Cardiac septum (tissue), 1 donor: ENCODE measurements at regions not wholly inside any gene's neighbourhood (a gene's known extent, or its start where the extent isn't known, plus 50 kb on each side); places are given as distances from the start of the nearest gene placed in this dataset.
A peak's percentile ranks its signal among the peaks of the same experiment; 100 is the strongest.
"Not testable (repeated sequence)": the region's sequence is repeated elsewhere in the genome, so short reads cannot be mapped to it uniquely, and the experiment has no call there.

Experiments used
- DNase-seq: peaks from one replicate; pipeline ENCODE4 v3.0.0-alpha.2; 2020; ENCODE audit warnings: low spot score
- intact Hi-C: fragments of 100-400 bp; cut with DNase I; formaldehyde crosslinking; loops from one replicate; pipeline ENCODE4 v1.14.0; 2022
- donor health status: DM: no; HTN: no; CAD: no.

DNA sequence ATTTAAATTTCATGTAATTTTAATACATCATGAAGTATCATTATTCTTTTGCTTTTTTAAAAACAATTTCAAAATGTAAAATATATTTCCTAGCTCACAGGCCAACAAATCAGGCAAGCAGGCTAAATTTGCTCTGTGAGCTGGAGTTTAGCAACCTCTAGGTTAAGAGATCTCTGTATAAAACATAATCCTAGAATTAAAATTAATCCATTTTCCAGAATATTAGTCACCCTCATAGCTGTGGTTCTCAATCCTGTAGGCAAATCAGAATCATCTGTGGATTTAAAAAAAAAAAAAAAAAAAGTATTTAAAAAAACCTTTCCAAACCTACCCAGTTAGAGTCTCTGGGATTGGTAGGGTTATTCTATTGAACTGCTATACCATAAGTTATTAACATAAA, 209.7 kb downstream of the MINAR1 start:
- intact Hi-C loops: no loop called here
- no peak for DNase-seq

DNA sequence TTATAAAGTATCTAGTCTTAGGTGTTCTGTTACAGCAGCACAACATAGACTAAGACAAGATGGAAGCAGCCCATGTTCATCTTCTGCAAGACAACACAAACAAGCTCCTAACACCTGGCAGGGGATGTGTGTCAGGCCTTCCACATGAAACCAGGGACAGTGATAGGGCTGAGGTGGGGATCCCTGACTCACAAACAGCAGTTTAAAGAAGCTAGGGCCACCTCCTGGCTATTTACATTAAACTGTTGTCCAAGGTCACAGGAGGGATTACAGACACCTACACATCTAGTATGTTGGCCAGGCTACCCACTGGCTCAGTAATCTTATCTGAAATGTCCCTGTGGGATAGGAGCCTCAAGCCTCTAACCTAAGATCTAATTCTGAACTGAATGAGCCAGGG, 211.3 kb downstream of the MINAR1 start:
- intact Hi-C loops: no loop called here
- no peak for DNase-seq

DNA sequence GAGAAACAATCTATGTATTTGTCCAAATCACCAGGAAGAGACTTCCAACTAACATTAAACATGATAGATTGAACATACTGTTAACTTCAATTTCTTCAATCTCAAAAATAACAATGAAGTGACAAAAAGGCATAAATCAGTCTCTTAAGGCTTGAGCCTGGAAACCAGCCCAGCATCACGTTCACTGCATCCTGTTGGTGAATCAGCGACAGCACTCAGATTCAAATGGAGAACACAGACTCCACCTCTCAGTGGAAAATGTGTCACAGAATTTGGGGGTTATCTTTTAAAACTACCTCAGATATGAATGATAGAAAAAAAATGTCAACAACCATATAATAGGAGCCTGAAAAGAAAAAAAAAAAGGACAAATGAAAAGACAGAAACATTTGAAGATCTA, 212.0 kb downstream of the MINAR1 start:
- intact Hi-C loops: no loop called here
- DNase-seq: no peak

DNA sequence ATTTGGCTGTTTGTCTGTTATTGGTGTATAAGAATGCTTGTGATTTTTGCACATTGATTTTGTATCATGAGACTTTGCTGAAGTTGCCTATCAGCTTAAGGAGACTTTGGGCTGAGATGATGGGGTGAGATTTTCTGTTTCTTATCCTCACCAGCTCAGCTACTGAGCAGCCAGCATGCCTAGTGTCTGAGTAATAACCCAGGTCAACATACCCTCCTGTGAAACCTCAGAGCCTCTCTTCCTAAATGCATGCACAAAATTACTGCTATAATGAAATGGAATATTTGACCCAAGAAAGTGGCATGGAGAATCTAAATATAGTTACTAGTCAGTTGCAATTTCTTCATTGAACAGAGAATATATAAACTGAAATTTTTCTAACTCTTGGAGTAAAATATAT, 220.8 kb downstream of the MINAR1 start:
- DNase-seq, intact Hi-C loops: not testable (repeated sequence)

DNA sequence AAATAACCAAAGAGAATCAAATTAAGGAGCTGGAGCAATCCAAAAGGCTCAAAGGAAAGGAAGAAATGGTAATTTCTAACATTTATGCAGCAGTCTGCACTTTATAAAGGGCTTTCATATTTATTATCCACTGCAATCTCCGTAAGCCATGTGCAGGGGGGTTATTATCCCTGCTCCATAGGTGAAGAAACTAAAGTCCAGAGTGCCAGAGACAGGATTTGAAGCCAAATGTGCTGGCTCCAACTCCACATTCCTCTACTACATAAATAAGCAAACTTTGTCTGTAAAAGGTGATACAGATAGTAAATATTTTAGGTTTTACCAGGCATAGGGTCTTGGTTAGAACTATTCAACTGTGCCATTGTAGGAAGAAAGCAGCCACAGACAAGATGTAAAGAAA, 221.4 kb downstream of the MINAR1 start:
- intact Hi-C loops: no loop called here
- DNase-seq: no peak

DNA sequence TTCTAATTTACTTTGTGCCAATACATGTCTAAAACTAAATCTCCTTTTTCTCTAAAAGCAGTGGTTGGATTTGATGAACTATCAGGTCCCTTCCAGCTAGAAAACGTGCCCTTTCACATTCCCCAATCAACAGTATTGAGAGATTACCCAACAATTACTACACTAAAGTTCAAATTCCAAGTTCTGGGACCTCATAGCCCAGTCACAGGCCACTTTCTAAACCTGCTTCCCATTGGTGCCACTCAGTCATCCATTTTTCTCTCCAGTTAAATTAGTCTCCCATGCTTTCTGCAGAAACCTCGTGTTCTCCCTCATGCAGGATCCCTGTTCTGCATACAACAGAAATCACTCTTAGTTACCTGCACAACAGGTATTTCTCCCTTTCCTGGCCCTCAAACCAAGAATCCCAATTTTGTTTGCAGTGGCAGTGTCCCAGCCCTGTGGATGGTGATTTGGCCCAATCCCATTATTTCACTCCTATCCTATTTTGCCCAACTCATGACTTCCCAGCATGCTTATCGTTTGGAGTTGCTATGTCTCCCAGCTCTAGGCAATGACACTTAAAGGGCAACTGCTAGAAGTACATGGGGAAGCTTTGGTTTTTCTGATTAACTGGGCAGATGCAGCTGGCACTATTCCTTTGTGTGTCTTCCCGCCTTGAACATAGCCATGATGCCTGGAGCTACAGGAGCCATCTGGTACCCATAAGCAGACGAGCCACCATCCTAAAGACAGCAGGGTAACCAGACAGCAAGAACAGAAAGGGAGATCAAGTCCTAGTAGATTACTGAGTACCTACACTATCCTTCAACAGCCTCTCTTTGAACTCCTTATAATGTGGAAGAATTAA, 224.2 kb downstream of the MINAR1 start:
- intact Hi-C loops: no loop called here
- no peak for DNase-seq

DNA sequence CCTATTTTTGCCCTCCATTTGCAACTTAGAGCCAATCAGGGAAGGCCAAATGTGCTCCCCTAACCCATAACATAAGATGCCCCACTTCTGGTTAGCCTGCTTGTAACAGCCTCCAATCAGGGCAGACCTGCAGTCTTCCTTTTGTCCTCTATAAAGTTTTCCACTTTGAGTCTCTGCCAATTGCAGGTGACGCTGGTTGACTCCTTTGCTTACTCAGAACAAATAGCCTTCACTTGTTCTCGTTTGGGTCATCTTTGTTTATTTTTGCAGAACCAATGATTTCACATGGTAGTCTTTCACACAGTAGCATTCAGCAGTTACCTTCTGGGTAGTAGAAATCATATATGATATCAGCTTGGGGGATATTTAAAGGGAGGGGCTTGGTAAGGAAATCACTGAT, 225.6 kb downstream of the MINAR1 start:
- intact Hi-C loops: no loop called here
- DNase-seq: no peak

DNA sequence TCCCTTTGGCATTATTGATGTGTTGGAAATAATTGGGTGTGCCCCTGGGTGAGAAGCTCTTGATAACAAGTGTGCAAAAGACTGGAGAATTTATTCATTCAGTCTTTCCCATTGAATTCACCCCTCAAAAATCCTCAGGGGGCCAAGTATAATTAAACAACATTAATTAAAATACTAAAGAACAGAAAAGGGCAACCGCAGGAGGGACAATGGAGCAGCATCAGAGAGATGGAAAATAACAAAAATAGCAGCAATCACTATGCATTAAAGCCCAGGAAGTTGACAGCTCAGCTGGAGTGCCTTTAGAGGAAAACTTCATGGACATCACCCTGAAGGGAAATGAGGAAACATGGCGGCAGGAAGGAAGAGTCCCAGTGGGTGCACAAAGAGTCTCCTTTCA, 227.6 kb downstream of the MINAR1 start:
- no peak for DNase-seq
- intact Hi-C loops: no loop called here

DNA sequence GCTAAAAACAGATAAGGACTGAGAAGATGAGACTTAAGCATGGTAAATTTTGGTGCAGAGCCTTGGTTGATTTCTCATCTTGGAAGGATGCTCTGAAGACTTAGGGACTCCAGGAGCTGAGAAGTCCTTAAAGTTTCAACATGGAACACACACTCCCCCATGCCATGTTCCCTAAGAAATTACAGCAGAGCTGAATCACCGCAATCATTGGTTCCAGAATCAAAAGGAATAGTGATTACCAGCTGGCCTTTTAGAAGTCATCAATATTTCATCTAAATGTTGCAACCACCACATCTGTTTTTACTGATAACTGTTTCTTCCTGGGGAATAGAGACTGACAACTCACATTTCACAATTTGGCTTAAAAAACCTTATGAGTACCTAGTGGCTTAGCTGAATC, 229.3 kb downstream of the MINAR1 start:
- DNase-seq: no peak
- intact Hi-C loops: no loop called here

DNA sequence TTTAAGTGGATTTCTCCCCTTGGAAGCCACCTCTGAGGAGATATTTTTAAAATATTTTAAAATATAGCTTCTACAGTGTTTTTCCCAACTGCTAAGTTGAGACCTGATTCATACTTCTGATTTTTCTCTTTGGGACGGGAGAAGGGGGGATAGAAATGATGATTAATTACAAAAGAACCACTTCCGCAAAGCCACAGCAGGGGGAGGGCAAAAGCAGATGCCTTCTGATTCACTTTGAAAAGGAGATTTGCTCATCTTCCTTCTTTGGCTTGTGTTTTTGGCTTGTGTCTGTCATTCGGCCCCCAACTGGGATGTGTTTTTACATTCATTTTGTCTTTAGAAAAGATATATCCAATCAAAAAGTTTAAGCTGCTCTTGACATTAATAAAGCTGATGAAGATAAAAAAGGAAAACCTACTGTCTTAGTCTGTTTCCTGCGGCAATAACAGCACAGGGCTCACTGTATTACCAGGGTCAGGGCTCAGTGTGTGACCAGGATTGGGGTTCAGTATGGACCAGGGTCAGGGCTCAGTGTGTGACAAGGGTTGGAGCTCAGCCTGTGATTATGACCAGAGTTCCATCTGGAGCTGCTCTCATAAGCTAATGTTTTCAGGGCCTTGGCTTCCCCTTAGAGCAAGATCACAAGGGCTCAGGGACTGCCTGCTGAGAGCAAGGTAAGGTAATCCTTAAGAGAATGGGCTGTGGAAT, 223.2 kb downstream of the MTHFS start:
- no peak for DNase-seq
- intact Hi-C loops: no loop called here

DNA sequence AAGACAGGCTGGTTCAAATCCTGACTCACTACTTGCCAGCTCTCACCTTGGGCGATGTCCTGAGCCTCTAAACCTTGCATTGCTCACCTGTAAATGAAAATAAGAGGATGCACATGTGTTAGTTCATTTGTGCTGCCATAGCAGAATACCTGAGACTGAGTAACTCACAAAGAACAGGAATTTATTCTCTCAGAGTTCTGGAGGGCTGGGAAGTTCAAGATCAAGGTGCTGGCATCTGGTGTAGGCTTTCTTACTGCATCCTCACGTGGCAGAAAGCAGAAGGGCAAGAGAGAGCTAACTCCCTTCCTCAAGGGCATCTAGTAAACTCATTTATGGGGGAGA, 222.7 kb downstream of the MTHFS start:
- DNase-seq: no peak
- intact Hi-C loops: no loop called here

DNA sequence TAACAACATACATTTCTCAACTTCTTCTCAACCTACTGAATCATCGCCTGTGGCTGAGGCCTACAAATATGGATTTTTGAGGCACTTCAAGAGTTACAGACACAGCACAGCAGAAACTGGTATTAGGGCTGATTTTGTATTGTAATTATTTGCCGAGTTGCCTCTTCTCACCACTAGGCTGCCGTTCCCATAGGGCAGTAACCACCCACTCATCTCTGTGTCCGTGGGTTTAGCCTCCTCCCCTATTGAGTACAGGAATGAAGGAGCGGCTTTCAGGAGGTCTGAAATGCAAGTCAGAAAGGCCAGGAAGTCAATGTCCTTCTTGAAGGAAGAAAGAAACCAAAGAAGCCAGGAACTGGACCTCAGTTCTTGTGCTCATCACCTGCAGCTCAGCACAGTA, 220.8 kb downstream of the MTHFS start:
- no peak for DNase-seq
- intact Hi-C loops: no loop called here

DNA sequence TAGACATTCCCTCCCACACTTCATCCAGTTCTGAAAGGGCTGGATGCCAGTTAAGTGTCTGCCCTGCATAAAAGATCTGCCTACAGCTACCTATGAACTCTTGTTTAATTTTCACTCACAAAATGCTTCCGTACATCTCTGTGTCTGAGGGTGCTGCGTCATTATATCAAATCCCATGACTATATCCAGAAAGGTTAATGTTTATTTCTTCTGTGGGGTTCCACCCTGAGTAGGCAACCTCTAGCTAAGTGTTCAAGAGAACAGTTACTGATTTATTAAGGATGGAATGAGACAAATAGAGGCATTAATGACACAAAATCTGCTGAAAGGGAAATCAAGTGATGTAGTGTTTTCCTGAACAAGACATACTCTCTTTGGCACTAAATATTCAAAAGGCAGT, 220.2 kb downstream of the MTHFS start:
- no peak for DNase-seq
- intact Hi-C loops: no loop called here

DNA sequence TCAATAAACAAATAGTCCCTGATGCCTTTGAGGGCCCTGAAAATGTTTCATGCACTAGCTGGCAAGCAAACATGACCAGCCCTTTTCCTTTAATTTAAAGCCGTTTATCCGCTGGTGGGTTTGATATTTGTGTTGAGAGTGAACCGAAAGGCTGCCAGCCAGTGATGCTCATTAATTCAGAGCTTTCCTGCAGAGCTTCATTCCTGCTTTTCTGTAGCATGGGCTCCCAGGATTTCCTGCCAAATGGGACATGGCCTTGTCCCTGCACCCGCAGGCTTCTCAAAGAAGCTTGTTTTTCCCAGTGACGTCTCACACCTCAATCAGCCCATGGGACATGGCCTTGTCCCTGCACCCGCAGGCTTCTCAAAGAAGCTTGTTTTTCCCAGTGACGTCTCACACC, 219.6 kb downstream of the MTHFS start:
- intact Hi-C loops: no loop called here
- no peak for DNase-seq

DNA sequence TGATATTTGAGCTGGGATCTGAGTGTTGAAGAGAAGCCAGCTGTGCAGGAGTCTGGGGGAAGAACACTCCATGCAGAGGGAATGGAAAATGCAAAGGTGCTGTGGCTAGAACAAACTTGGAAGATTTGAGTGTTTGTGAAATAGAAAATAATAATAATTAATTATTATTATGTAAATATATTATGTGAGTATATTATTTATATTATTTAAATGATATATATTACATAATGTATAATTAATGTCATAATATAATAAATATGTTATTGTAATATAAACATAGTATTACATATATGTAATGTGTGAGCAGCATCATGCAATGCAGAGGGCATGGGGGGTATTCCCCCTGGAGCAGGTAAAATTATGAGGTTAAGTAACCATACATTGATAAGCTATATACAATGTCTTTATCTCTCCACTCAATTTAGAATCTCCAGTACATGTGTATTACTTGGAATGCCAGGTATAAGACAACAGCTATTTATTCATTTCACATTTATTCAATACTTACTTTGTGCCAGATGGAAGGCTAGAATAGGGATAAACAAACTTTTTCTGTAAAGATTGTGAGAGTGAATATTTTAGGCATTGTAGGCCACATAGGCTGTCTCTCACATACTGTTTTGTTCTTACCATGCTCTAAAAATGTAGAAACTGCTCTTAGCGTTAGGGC, 218.6 kb downstream of the MTHFS start:
- no peak for DNase-seq
- intact Hi-C loops: no loop called here

DNA sequence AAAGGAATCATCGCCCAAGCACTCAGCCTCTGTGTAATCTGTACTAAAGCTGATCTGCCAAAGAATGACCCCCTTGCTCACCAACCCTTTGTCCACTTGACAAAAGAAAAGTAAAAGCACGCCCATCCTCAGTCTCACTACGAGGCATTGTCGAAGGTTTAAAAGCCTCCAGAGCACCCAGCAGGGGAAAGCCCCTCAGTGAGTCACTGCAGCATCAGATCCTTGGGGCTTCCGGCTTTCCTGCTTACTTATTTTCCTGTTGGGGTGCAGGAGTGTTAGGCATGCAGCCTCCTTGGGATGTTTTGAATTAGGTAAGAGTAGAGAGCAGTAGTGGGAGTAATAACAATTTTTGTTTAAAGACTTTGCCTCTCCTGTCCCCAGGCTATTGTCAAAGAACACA, 216.1 kb downstream of the MTHFS start:
- intact Hi-C loops: no loop called here

DNA sequence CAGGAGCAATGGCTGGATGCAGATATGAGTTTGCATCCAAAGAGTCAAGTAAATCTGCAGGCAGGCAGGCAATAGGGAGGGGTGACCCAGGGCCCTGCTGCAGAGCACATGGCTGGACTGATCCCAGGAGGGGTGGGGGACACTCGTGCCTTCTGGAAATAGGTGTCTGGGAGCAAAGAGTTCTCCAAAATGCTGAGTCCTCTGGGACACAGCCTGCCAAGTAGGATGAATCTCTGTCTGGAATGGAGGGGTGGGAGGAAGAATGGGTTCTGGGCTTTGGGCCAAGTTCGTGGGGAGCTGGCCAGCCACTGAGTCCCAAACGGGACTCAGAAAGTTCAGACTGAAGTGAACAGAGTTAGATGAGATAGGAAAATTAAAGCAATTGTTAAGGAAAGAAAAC, 214.5 kb downstream of the MTHFS start:
- peak; percentile 76 for DNase-seq
- intact Hi-C loops: no loop called here

More for the DNA sequence above, 216.1 kb downstream of the MTHFS start:
- no peak for DNase-seq

DNA sequence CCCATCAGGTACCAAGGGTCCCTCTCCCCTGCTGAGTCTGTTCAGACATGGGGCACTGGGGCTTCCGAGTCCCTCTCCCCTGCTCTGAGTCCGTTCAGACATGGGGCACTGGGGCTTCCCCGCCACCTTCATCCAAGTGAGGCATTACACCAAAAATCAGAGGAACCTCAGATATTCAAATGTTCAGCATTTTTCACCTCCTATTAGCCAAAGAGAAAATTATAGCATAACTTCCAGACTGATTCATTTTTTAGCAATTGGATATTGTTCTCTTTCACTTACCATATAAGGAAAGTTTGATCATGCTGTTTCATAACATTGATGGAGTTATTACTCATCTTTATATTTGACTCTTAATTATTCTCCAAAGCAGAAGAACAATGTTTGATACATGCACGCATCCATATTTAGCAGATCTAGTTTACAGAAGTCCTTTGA, 213.9 kb downstream of the MTHFS start:
- DNase-seq: no peak
- intact Hi-C loops: no loop called here

DNA sequence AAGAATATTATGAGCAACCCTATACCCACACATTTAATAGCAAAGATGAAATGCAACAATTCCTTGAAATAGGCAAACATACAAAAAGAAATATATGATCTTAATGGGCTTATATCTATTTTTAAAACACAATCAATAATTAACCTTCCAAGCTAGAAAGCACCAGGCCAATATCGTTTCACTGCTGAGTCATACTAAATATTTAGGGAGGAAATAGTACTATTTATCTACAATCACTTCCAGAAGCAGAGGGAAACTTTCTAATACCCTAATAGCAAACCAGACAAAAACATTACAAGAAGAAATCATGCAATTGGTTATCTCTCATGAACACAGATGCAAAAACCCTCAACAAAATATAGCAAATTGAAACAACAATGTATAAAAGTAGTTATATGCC, 207.8 kb downstream of the MTHFS start:
- intact Hi-C loops: no loop called here
- DNase-seq: no peak

DNA sequence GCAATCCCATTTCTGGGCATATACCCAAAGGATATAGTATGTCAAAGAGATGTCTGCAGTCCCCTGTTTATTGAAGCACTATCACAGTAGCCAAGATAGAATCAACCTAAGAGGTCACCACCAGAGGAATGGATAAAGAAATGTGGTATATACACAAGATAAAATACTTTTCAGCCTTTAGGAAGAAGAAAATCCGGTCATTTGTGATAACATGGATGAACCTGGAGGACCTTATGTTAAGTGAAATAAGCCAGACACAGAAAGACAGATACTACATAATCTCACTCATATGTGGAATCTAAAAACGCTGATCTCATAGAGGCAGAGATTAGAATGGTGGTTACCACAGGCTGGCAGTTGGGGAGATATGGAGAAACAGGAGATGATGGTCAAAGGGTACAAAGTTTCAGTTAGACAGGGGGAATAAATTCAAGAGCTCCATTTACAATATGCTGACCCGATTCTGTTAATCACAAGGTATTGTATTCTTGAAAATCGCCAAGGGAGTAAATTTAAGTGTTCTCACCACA, 195.8 kb downstream of the MTHFS start:
- DNase-seq: no peak
- intact Hi-C loops: no loop called here

DNA sequence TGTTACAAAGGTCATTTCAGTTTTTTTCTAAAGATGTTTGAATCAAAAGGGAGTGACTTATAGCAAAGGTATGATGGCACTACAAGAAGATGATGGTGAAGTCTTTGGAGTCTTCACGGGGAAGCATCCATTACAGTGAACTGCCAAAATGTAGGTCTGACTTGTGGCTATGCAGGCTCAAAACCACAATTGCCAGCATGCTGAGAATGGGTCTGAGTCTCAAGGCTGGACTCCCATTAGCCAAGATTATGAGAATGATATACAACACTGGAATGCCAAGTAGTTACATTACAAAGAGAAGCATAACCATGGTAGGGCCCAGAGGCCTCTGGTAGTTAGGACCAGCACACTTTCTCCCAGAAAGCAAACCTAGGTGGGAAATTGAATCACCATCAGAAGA, 194.2 kb downstream of the MTHFS start:
- DNase-seq: no peak
- intact Hi-C loops: no loop called here
